ENCODE measurements at regions not wholly inside any gene's neighbourhood (a gene's known extent, or its start where the extent isn't known, plus 50 kb on each side); places are given as distances from the start of the nearest gene placed in this dataset.

DNA sequence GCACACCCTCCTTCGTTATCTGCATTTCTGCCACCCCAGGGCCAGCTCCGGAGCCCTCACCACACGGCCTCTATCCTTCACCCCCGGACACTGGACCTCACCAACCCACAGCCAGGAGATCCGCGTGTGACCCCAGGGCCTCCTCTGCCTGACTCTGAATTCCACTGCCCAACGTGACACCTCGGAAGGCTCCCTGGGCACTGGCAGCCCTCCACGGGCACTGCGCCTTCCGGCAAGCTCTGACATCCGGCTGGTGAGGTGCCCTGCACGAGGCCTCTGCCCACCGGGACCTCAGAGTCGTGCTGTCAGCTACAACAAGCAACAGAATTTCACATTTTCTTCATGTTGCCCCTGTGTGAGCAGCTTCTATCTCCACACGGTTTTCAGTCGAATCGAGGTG, 148.3 kb downstream of the CRYBB2 start:
- Histone ChIP-seq H3K9me3 (no peaks in the 10 kb centered on the region), H3K27ac (no peak overlapping the region), H3K4me3 (no peak overlapping the region), H3K27me3 (no peaks in the 10 kb centered on the region), H3K4me1 (no peaks in the 10 kb centered on the region), H3K36me3 (ENCODE audit: low read depth, missing control alignments) (no peaks in the 10 kb centered on the region)
- TF ChIP-seq, protein P1, sequence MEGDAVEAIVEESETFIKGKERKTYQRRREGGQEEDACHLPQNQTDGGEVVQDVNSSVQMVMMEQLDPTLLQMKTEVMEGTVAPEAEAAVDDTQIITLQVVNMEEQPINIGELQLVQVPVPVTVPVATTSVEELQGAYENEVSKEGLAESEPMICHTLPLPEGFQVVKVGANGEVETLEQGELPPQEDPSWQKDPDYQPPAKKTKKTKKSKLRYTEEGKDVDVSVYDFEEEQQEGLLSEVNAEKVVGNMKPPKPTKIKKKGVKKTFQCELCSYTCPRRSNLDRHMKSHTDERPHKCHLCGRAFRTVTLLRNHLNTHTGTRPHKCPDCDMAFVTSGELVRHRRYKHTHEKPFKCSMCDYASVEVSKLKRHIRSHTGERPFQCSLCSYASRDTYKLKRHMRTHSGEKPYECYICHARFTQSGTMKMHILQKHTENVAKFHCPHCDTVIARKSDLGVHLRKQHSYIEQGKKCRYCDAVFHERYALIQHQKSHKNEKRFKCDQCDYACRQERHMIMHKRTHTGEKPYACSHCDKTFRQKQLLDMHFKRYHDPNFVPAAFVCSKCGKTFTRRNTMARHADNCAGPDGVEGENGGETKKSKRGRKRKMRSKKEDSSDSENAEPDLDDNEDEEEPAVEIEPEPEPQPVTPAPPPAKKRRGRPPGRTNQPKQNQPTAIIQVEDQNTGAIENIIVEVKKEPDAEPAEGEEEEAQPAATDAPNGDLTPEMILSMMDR (IDR thresholded peaks at IDR 0.05) = no peak
- TF ChIP-seq POLR2A (IDR thresholded peaks at IDR 0.05) = no peak
- intact Hi-C loops (cut with DNase I; ENCODE audit: low total_unique reads) = no loop called here
- 94 to 97% methylated on average over 18 of the region's 18 CpGs for WGBS, 2 donors
- DNase-seq = no peak

DNA sequence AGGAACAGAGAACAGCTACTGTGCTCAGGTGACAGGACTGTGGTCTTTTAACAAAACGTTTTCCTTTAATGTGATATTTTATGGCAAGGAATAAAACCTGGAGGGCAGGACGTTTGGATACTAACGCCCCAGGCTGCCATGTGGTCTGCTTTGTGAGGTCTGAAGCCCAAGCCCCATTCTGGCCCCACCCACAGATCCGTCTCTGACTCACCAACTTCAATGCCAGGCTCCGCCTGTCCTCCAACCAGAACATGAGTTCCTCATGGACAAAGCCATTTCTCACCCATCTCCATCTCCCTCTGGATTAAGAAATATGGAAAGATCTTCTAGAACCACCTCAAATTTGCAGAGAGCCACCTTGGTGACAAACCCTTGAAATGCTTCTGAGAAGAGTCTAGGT, 148.8 kb downstream of the CRYBB2 start:
- Histone ChIP-seq H3K27me3 (no peaks in the 10 kb centered on the region), H3K27ac (no peak overlapping the region), H3K4me3 (no peak overlapping the region), H3K9me3 (no peaks in the 10 kb centered on the region), H3K4me1 (no peaks in the 10 kb centered on the region), H3K36me3 (ENCODE audit: low read depth, missing control alignments) (no peaks in the 10 kb centered on the region)
- WGBS, 2 donors = 72% methylated on average over 5 of the region's 5 CpGs
- no peak for TF ChIP-seq POLR2A (IDR thresholded peaks at IDR 0.05)
- TF ChIP-seq, protein P1 (IDR thresholded peaks at IDR 0.05) = no peak
- intact Hi-C loops (cut with DNase I; ENCODE audit: low total_unique reads) = no loop called here
- no peak for DNase-seq

DNA sequence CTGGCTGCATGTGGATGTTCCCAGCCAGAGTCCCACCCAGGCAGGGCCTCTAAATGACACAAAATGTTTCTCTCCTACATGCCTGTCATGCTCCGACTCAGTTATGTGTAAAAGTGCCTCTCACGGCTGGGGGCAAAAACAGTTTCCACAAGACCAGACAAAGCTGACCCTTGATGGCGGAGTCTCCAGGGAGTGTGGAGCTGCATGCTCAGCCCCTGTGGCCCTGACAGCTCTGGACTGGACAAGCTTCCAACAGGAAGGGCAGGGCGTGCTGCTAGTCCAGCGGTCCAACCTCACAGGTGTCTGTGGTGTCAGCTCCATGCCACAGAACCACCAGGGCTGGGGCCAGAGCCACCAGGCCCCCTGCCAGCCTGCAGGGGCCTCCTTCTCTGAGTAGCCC, 149.6 kb downstream of the CRYBB2 start:
- no peak for DNase-seq
- Histone ChIP-seq H3K9me3 (no peaks in the 10 kb centered on the region), H3K4me3 (no peak overlapping the region), H3K27me3 (no peaks in the 10 kb centered on the region), H3K27ac (no peak overlapping the region), H3K4me1 (no peaks in the 10 kb centered on the region), H3K36me3 (ENCODE audit: low read depth, missing control alignments) (no peaks in the 10 kb centered on the region)
- TF ChIP-seq, protein P1 (IDR thresholded peaks at IDR 0.05) = no peak
- TF ChIP-seq POLR2A (IDR thresholded peaks at IDR 0.05) = no peak
- WGBS, 2 donors = 85 to 87% methylated on average over 2 to 5 of the region's 5 CpGs
- intact Hi-C loops (cut with DNase I; ENCODE audit: low total_unique reads) = no loop called here

DNA sequence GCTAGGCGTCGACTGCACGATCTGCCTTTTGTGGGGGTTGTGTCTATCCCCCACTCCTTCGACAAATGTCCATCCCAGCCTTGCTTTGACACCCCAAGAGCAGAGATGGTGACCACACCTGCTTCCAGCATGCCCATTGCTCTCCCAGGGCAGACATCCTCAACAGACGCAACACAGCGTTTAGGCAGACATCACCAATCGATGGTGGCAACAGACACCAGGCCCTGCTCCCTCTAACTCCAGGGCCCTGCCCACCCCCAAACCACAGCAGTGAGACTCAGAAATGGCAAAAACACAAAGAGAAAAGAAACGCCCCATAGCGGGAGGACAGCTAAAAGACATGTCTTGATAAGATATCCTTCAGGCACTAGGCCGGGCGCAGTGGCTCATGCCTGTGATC, 150.9 kb downstream of the CRYBB2 start:
- Histone ChIP-seq H3K27me3 (no peaks in the 10 kb centered on the region), H3K9me3 (no peaks in the 10 kb centered on the region), H3K27ac (no peak overlapping the region), H3K4me3 (no peak overlapping the region), H3K4me1 (no peaks in the 10 kb centered on the region), H3K36me3 (ENCODE audit: low read depth, missing control alignments) (no peaks in the 10 kb centered on the region)
- no peak for TF ChIP-seq POLR2A (IDR thresholded peaks at IDR 0.05)
- TF ChIP-seq, protein P1 (IDR thresholded peaks at IDR 0.05) = no peak
- DNase-seq = no peak
- 87 to 94% methylated on average over 8 to 11 of the region's 11 CpGs for WGBS, 2 donors
- intact Hi-C loops (cut with DNase I; ENCODE audit: low total_unique reads) = no loop called here

DNA sequence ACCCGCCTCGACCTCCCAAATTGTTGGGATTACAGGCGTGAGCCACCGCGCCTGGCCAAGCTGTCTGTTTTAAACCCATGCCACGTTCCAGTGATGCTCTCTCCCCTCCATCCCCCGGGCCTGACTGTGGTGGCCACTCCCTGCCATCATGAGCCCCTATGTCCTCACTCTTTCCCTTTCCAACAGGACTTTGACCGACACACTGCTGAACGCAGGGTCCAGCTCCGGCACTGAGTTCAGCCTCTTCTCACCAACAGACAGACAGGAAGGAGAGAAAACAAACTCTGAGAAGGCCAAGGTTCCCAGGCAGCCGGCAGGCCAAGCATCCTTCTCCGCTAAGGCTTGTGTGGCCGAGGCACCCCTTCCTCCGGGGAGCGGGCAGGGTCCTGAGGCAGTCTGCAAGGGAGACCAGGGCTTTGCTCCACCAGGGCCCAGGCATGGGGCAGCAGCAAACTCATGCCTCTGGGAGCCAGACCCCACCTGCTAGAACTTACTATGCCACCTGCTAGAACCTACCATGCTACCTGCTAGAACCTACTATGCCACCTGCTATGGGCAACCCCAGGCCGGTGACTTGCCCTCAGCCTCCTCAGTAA, 152.7 kb downstream of the CRYBB2 start:
- 87 to 93% methylated on average over 12 to 16 of the region's 16 CpGs for WGBS, 2 donors
- Histone ChIP-seq H3K36me3 (ENCODE audit: low read depth, missing control alignments) (no peaks in the 10 kb centered on the region), H3K27me3 (no peaks in the 10 kb centered on the region), H3K9me3 (no peaks in the 10 kb centered on the region), H3K27ac (no peak overlapping the region), H3K4me1 (no peaks in the 10 kb centered on the region), H3K4me3 (no peak overlapping the region)
- no peak for DNase-seq
- TF ChIP-seq POLR2A (IDR thresholded peaks at IDR 0.05) = no peak
- TF ChIP-seq, protein P1 (IDR thresholded peaks at IDR 0.05) = no peak
- intact Hi-C loops (cut with DNase I; ENCODE audit: low total_unique reads) = no loop called here
